ENCODE measurements at regions not wholly inside any gene's neighbourhood (a gene's known extent, or its start where the extent isn't known, plus 50 kb on each side); places are given as distances from the start of the nearest gene placed in this dataset.

DNA sequence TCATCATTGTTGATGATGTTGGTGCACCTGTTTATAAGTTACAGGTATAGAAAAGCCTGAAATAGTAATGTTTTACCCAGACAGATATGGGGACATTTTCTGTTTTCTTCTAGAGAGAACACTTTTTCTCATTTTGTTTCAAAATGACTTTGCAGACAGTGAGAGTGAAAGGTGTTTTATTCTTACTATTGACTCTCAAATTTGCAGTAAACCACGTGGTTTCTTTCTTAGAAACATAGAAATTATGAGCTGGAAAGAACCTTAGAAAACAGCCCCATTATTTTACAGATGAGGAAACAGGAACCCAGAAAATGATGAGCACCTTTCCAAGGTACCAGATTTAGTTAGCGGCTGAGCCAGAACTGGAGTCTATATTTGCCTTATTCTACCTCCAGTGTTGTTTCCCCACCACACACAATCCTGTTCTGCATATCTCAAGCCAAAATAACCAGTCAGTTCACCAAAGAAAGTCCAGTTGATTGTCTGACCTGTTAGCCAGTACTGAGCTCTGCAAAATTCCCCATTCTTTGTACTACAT lies 138.9 kb upstream of the AHR start:
- SMC1A ChIA-PET (ENCODE audit: uncharacterized antibody, unreplicated experiment): interaction anchor here (0.8 to 2.7 kb wide), 16 partner anchors 9 to 215 kb away, joined by 3 to 18 read pairs (median 4); no protein-coding TSS in a partner anchor
- peak; percentile 94 for TF ChIP-seq RAD51 (IDR thresholded peaks at IDR 0.05)
- TF ChIP-seq CBFB (IDR thresholded peaks at IDR 0.05; ENCODE audit: low read depth): 0 out of 2 replicates have a peak, but pooled peaks have one; percentile 33
- TF ChIP-seq YBX1 (IDR thresholded peaks at IDR 0.05): no peak
- no peak for TF ChIP-seq MYB (IDR thresholded peaks at IDR 0.05; ENCODE audit: borderline replicate concordance, low read depth, low read length)
- no peak for TF ChIP-seq POLR2A (IDR thresholded peaks at IDR 0.05; ENCODE audit: low read depth, low read length)
- no peak for TF ChIP-seq SMAD1 (IDR thresholded peaks at IDR 0.05; ENCODE audit: low read depth, partially characterized antibody)
- TF ChIP-seq STAT3 (IDR thresholded peaks at IDR 0.05; ENCODE audit: low read depth, low read length): 0 out of 2 replicates have a peak, but pooled peaks have one; percentile 85
- TF ChIP-seq DPF2 (IDR thresholded peaks at IDR 0.05): peak; percentile 75
- peak; percentile 82 for TF ChIP-seq RUNX3 (IDR thresholded peaks at IDR 0.05; ENCODE audit: low read length)
- TF ChIP-seq, protein P1, sequence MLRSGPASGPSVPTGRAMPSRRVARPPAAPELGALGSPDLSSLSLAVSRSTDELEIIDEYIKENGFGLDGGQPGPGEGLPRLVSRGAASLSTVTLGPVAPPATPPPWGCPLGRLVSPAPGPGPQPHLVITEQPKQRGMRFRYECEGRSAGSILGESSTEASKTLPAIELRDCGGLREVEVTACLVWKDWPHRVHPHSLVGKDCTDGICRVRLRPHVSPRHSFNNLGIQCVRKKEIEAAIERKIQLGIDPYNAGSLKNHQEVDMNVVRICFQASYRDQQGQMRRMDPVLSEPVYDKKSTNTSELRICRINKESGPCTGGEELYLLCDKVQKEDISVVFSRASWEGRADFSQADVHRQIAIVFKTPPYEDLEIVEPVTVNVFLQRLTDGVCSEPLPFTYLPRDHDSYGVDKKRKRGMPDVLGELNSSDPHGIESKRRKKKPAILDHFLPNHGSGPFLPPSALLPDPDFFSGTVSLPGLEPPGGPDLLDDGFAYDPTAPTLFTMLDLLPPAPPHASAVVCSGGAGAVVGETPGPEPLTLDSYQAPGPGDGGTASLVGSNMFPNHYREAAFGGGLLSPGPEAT (IDR thresholded peaks at IDR 0.05; ENCODE audit: low read depth): peak; percentile 92
- TF ChIP-seq ATF7 (IDR thresholded peaks at IDR 0.05; ENCODE audit: low read depth): peak; percentile 72
- no peak for TF ChIP-seq TAF1 (IDR thresholded peaks at IDR 0.05; ENCODE audit: borderline replicate concordance, low read depth, low read length)
- peak; percentile 65 for TF ChIP-seq CREM (IDR thresholded peaks at IDR 0.05; ENCODE audit: low read depth)
- TF ChIP-seq, protein P2, sequence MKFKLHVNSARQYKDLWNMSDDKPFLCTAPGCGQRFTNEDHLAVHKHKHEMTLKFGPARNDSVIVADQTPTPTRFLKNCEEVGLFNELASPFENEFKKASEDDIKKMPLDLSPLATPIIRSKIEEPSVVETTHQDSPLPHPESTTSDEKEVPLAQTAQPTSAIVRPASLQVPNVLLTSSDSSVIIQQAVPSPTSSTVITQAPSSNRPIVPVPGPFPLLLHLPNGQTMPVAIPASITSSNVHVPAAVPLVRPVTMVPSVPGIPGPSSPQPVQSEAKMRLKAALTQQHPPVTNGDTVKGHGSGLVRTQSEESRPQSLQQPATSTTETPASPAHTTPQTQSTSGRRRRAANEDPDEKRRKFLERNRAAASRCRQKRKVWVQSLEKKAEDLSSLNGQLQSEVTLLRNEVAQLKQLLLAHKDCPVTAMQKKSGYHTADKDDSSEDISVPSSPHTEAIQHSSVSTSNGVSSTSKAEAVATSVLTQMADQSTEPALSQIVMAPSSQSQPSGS (IDR thresholded peaks at IDR 0.05; ENCODE audit: low read length): peak; percentile 65
- TF ChIP-seq CREB1 (IDR thresholded peaks at IDR 0.05; ENCODE audit: low read depth): peak; percentile 49; the same call in 1 of the 2 replicates
- peak; percentile 83 for TF ChIP-seq TBL1XR1 (IDR thresholded peaks at IDR 0.05; ENCODE audit: low read depth, low read length)
- TF ChIP-seq GABPA (IDR thresholded peaks at IDR 0.05; ENCODE audit: low read depth): peak; percentile 63
- TF ChIP-seq, protein P3, sequence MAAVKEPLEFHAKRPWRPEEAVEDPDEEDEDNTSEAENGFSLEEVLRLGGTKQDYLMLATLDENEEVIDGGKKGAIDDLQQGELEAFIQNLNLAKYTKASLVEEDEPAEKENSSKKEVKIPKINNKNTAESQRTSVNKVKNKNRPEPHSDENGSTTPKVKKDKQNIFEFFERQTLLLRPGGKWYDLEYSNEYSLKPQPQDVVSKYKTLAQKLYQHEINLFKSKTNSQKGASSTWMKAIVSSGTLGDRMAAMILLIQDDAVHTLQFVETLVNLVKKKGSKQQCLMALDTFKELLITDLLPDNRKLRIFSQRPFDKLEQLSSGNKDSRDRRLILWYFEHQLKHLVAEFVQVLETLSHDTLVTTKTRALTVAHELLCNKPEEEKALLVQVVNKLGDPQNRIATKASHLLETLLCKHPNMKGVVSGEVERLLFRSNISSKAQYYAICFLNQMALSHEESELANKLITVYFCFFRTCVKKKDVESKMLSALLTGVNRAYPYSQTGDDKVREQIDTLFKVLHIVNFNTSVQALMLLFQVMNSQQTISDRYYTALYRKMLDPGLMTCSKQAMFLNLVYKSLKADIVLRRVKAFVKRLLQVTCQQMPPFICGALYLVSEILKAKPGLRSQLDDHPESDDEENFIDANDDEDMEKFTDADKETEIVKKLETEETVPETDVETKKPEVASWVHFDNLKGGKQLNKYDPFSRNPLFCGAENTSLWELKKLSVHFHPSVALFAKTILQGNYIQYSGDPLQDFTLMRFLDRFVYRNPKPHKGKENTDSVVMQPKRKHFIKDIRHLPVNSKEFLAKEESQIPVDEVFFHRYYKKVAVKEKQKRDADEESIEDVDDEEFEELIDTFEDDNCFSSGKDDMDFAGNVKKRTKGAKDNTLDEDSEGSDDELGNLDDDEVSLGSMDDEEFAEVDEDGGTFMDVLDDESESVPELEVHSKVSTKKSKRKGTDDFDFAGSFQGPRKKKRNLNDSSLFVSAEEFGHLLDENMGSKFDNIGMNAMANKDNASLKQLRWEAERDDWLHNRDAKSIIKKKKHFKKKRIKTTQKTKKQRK (IDR thresholded peaks at IDR 0.05; ENCODE audit: low read depth, low read length): no peak
- no peak for TF ChIP-seq SREBF2 (IDR thresholded peaks at IDR 0.05; ENCODE audit: low read length)
- TF ChIP-seq TCF7 (IDR thresholded peaks at IDR 0.05; ENCODE audit: borderline replicate concordance): peak; percentile 43; the same call in 1 of the 2 replicates

More for the DNA sequence above, 138.9 kb upstream of the AHR start:
- H2AFZ ChIP-seq (ENCODE audit: control insufficient read depth, low read depth, low read length): peak overlapping the region; percentile 59
- ATAC-seq (peak; percentile 91), FAIRE-seq (peak; percentile 88), DNase-seq (ENCODE audit: low read depth, low spot score) (peak; percentile 77)
- peak overlapping the region; percentile 67 for H3K4me2 ChIP-seq (ENCODE audit: control insufficient read depth, insufficient read depth)
- intact Hi-C loops (cut with micrococcal nuclease; ENCODE audit: unreplicated experiment): loop anchor here (2.0 to 10.0 kb wide), 7 partner anchors 25 to 335 kb away; partner anchors contain the start of gene AHR
- H3K27ac ChIP-seq (ENCODE audit: control insufficient read depth, insufficient read depth): peak overlapping the region; percentile 9; the same call in 1 of the 2 replicates
- H3K9me3 ChIP-seq (replicated peaks; ENCODE audit: control insufficient read depth, insufficient read depth, low read length): no peaks in the 10 kb centered on the region; the same call in 1 of the 3 replicates
- 2% methylated on average over 2 of the region's 2 CpGs for WGBS (ENCODE audit: insufficient coverage, insufficient replicate concordance, low lambda C conversion rate, missing lambda C conversion rate)
- H3K36me3 ChIP-seq (ENCODE audit: control insufficient read depth in 2 of 2, insufficient read depth in 2 of 2, low read length in 1 of 2): no peaks in the 10 kb centered on the region
- POLR2A ChIA-PET: interaction anchor here (1.3 kb wide), 1 partner anchor 138 kb away, joined by 8 read pairs; the partner anchor contains the start of gene AHR
- RAD21 ChIA-PET (ENCODE audit: unreplicated experiment): interaction anchor here (0.6 to 2.5 kb wide), 17 partner anchors 9 to 243 kb away, joined by 3 to 17 read pairs (median 4); partner anchors contain the start of gene AHR
- no TSS peak for BruUV-seq (replicated peaks)
- no peaks in the 10 kb centered on the region for H3K27me3 ChIP-seq (replicated peaks in 1 of 2; ENCODE audit: control insufficient read depth in 2 of 2, insufficient read depth in 2 of 2, low read length in 1 of 2)
- H3K4me3 ChIP-seq: no peak overlapping the region
- CTCF ChIA-PET: interaction anchor here (0.7 to 1.4 kb wide), 7 partner anchors 9 to 143 kb away, joined by 3 to 5 read pairs (median 3); no protein-coding TSS in a partner anchor
- H3K4me1 ChIP-seq (ENCODE audit: control insufficient read depth, insufficient read depth, low read length): peaks cover 14% of the 10 kb centered on the region
- in situ Hi-C loops (cut with MboI): no loop called here
- no peak overlapping the region for H3K9ac ChIP-seq (ENCODE audit: control insufficient read depth, insufficient read depth, low read length)
- no peaks in the 10 kb centered on the region for H4K20me1 ChIP-seq (ENCODE audit: control insufficient read depth, insufficient read depth)
- no peaks in the 10 kb centered on the region for H3K79me2 ChIP-seq (ENCODE audit: control insufficient read depth, insufficient read depth, low read length)
